ENCODE measurements at regions not wholly inside any gene's neighbourhood (a gene's known extent, or its start where the extent isn't known, plus 50 kb on each side); places are given as distances from the start of the nearest gene placed in this dataset.

DNA sequence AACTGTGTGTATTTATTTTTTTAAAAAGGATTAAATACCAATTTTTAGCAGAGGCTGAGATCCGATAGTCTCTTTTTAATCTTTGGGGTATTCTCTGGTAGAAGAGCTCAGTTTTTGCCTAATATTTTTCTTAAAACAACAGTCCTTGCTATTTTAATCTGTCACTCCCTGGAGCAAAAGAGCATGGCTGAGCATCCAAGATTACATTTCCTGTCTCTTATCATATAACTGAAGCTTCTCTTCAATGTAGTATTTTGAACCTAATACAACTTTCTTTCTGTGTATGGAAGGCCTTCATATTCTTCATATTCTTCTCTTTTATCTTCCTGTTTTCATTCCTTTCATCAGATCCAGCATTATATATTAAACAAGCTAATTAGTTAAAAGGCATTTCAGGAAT, 293.7 kb downstream of the NSUN3 start:
- TF ChIP-seq, protein P1, sequence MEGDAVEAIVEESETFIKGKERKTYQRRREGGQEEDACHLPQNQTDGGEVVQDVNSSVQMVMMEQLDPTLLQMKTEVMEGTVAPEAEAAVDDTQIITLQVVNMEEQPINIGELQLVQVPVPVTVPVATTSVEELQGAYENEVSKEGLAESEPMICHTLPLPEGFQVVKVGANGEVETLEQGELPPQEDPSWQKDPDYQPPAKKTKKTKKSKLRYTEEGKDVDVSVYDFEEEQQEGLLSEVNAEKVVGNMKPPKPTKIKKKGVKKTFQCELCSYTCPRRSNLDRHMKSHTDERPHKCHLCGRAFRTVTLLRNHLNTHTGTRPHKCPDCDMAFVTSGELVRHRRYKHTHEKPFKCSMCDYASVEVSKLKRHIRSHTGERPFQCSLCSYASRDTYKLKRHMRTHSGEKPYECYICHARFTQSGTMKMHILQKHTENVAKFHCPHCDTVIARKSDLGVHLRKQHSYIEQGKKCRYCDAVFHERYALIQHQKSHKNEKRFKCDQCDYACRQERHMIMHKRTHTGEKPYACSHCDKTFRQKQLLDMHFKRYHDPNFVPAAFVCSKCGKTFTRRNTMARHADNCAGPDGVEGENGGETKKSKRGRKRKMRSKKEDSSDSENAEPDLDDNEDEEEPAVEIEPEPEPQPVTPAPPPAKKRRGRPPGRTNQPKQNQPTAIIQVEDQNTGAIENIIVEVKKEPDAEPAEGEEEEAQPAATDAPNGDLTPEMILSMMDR (IDR thresholded peaks at IDR 0.05; ENCODE audit: insufficient read depth, missing control alignments), result no peak
- DNase-seq (ENCODE audit: insufficient read length, low spot score) (no peak), FAIRE-seq (no peak)

DNA sequence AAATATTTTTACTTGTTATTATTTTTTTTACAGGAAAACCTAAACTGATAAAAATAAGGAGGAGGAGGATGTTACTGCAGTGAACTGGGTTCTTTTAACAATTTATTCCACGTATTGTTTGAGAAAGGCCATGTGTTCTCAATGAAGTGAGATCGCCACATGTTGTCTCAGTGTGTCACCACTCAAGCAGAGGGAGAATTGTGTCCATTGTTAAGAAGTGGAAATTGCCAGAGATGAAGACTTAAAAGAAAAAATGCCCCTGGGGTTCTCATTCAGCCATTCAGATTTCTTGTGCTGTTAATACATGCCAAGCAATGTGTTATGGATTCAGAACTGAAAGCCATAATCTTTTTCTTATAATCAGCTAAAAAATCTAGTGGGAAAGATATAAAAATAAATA, 297.1 kb downstream of the NSUN3 start:
- no peak for DNase-seq (ENCODE audit: insufficient read length, low spot score)
- TF ChIP-seq, protein P1 (IDR thresholded peaks at IDR 0.05; ENCODE audit: insufficient read depth, missing control alignments), result no peak
- no peak for FAIRE-seq

DNA sequence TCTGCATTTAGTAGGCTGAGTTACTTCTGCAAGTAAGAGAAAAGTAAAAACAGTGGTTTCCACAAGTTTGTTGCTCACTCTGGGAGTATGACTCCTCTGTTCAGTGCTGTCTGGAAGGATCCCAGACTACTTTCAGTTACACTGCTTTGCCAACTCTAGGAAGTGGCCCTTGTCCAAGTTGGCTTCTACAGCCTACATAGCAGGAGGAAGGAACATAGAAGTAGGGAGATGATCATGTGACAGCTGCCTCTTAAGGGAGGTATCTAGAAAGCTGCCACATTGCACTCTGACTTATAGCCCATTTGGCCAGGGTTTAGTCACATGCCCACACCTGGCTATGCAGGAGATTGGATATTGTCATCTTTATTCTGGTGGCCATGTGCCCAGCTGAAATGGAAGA, 298.1 kb downstream of the NSUN3 start:
- FAIRE-seq (no peak), DNase-seq (ENCODE audit: insufficient read length, low spot score) (no peak)
- TF ChIP-seq, protein P1 (IDR thresholded peaks at IDR 0.05; ENCODE audit: insufficient read depth, missing control alignments), result no peak

DNA sequence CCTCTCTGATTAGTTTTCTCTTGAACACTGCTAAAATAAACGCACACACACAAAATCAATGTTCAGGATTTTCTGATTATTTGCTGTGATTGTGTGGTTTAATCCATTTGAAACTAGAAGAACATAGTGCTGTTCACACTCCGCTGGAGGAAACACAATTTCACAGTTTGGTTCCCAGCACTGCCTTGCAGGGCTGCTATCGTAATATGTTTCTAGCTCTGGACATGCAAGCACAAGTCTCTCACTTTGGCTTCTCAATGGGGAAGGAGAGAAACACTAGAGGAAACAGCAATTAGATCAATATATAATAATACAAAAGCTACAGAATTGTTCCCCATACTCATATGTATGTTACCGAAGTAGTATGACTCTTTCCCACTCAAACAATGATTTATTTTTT, 299.5 kb downstream of the NSUN3 start:
- no peak for DNase-seq (ENCODE audit: insufficient read length, low spot score)
- TF ChIP-seq, protein P1 (IDR thresholded peaks at IDR 0.05; ENCODE audit: insufficient read depth, missing control alignments), result no peak
- no peak for FAIRE-seq

DNA sequence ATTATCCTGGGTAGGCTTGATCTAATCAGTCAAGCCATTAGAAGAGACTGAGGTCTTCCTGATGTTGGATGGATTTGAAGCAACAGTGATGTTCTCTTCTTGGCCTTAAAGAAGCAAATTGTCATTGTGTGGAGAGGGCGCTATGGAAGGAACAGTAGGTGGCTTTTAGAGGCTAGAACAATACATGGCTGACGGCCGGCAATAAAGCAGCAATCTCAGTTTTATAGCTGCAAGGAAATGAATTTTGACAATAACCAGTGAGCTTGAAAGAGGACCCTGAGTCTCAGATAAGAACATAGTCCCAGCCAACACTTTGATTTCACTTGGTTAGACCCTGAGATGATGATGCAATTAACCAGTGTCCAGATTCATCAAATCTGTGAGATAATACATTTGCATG, 302.1 kb downstream of the NSUN3 start:
- DNase-seq (ENCODE audit: insufficient read length, low spot score), result no peak
- TF ChIP-seq, protein P1 (IDR thresholded peaks at IDR 0.05; ENCODE audit: insufficient read depth, missing control alignments), result no peak
- no peak for FAIRE-seq

DNA sequence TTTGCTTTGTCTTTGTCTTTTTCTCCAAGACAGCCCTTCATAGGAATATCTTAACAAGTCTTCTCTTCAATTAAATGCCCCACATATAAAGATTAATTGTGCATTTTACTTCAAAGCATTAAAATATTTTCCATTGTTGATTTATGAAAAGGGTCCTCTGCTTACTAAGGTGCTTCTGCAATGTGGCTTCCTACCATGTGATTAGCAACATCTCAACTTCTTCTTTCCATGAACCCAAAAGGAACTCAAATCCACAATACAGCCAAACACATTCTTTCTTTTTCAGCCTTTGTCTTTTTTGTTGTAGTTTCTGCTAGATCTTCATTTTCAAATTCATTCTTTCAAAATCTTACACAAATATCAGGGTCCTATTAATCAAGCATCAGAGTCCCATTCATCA, 309.2 kb downstream of the NSUN3 start:
- FAIRE-seq, result no peak
- no peak for DNase-seq (ENCODE audit: insufficient read length, low spot score)
- TF ChIP-seq, protein P1 (IDR thresholded peaks at IDR 0.05; ENCODE audit: insufficient read depth, missing control alignments), result no peak

DNA sequence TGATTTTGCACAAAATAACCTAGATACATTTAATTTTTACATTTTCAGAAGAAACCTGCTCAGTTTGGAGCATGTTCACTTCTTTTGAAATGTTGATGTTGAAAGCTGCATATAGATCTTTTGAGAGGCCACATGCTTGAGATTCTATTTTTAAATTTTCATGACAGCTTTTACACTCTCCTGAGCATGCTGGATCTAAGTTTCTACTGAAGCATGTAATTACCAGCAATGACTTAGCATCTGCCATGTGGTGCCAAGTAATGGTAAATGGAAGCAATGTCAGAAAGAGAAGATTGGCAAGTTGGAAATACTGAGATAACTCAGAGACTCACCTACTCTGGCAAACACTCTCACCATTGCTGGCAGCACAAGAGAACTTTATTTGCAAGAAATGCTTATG, 310.6 kb downstream of the NSUN3 start:
- TF ChIP-seq, protein P1 (IDR thresholded peaks at IDR 0.05; ENCODE audit: insufficient read depth, missing control alignments), result no peak
- DNase-seq (ENCODE audit: insufficient read length, low spot score) (no peak), FAIRE-seq (no peak)
